ENCODE measurements at regions not wholly inside any gene's neighbourhood (a gene's known extent, or its start where the extent isn't known, plus 50 kb on each side); places are given as distances from the start of the nearest gene placed in this dataset.

DNA sequence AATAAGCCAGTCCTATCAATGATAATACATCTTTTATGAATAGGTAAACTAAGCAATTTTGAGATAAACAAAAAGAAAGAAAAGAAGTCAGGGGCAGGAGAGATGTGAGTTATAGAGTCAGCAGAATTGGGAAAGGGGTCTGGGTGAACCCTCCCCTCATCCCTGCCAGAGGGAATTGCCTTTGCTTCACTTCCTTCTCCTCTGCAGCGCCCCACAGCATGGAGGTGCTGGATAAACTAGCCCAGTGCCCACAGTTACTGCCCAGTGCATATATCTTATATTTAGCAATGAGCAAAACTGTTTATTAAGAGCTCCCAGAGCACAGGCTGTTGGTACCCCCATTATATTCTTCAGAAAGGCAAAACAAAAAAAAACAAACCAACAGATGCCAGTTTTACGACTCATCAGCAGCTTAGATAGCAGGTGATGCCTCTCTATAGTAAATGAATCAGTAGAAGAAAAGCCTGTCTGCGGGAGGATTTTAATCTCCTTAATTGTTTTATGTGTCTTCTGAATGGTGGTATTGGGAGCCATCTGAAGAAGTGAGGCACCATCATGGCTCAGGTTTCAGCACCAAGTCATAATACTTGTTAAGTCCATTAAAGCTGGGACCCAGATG lies 419.2 kb downstream of the EPM2A start:
- no peak for TF ChIP-seq ZNF496 (CRISPR knock-in tag; IDR thresholded peaks at IDR 0.05; ENCODE audit: insufficient replicate concordance)
- no peak for TF ChIP-seq MAZ (IDR thresholded peaks at IDR 0.05; ENCODE audit: borderline replicate concordance, low read depth, low read length)
- TF ChIP-seq MAZ (CRISPR knock-in tag; IDR thresholded peaks at IDR 0.05; ENCODE audit: low read depth) = no peak
- TF ChIP-seq, protein P1, sequence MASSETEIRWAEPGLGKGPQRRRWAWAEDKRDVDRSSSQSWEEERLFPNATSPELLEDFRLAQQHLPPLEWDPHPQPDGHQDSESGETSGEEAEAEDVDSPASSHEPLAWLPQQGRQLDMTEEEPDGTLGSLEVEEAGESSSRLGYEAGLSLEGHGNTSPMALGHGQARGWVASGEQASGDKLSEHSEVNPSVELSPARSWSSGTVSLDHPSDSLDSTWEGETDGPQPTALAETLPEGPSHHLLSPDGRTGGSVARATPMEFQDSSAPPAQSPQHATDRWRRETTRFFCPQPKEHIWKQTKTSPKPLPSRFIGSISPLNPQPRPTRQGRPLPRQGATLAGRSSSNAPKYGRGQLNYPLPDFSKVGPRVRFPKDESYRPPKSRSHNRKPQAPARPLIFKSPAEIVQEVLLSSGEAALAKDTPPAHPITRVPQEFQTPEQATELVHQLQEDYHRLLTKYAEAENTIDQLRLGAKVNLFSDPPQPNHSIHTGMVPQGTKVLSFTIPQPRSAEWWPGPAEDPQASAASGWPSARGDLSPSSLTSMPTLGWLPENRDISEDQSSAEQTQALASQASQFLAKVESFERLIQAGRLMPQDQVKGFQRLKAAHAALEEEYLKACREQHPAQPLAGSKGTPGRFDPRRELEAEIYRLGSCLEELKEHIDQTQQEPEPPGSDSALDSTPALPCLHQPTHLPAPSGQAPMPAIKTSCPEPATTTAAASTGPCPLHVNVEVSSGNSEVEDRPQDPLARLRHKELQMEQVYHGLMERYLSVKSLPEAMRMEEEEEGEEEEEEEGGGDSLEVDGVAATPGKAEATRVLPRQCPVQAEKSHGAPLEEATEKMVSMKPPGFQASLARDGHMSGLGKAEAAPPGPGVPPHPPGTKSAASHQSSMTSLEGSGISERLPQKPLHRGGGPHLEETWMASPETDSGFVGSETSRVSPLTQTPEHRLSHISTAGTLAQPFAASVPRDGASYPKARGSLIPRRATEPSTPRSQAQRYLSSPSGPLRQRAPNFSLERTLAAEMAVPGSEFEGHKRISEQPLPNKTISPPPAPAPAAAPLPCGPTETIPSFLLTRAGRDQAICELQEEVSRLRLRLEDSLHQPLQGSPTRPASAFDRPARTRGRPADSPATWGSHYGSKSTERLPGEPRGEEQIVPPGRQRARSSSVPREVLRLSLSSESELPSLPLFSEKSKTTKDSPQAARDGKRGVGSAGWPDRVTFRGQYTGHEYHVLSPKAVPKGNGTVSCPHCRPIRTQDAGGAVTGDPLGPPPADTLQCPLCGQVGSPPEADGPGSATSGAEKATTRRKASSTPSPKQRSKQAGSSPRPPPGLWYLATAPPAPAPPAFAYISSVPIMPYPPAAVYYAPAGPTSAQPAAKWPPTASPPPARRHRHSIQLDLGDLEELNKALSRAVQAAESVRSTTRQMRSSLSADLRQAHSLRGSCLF (CRISPR knock-in tag; IDR thresholded peaks at IDR 0.05; ENCODE audit: borderline replicate concordance) = no peak
- no peak for TF ChIP-seq TRIM24 (CRISPR knock-in tag; IDR thresholded peaks at IDR 0.05)
- TF ChIP-seq ZNF44 (CRISPR knock-in tag; IDR thresholded peaks at IDR 0.05) = no peak
- TF ChIP-seq KDM5A (IDR thresholded peaks at IDR 0.05; ENCODE audit: borderline replicate concordance, low read length) = no peak
- no peak for TF ChIP-seq POLR2AphosphoS5 (IDR thresholded peaks at IDR 0.05; ENCODE audit: low read depth, low read length)
- no peak for TF ChIP-seq CBFB (CRISPR knock-in tag; IDR thresholded peaks at IDR 0.05)
- TF ChIP-seq MXD4 (CRISPR knock-in tag; IDR thresholded peaks at IDR 0.05) = no peak
- TF ChIP-seq STAG1 (CRISPR knock-in tag; IDR thresholded peaks at IDR 0.05) = no peak
- TF ChIP-seq TAF1 (CRISPR knock-in tag; IDR thresholded peaks at IDR 0.05) = no peak
- TF ChIP-seq SALL1 (CRISPR knock-in tag; IDR thresholded peaks at IDR 0.05) = no peak
- TF ChIP-seq HNF4G (IDR thresholded peaks at IDR 0.05; ENCODE audit: borderline replicate concordance, low read depth, low read length) = no peak
- TF ChIP-seq HNF4G (CRISPR knock-in tag; IDR thresholded peaks at IDR 0.05; ENCODE audit: borderline replicate concordance, low read depth) = no peak

Measured in HepG2 (cell line).